ENCODE measurements at regions not wholly inside any gene's neighbourhood (a gene's known extent, or its start where the extent isn't known, plus 50 kb on each side); places are given as distances from the start of the nearest gene placed in this dataset.

GRCh38 chr4:14925471-14925870, 76.8 kb upstream of the CPEB2 start:
- TF ChIP-seq EZH2phosphoT487 (IDR thresholded peaks at IDR 0.05; ENCODE audit: borderline replicate concordance, low read length), result no peak
- TF ChIP-seq, protein P1, sequence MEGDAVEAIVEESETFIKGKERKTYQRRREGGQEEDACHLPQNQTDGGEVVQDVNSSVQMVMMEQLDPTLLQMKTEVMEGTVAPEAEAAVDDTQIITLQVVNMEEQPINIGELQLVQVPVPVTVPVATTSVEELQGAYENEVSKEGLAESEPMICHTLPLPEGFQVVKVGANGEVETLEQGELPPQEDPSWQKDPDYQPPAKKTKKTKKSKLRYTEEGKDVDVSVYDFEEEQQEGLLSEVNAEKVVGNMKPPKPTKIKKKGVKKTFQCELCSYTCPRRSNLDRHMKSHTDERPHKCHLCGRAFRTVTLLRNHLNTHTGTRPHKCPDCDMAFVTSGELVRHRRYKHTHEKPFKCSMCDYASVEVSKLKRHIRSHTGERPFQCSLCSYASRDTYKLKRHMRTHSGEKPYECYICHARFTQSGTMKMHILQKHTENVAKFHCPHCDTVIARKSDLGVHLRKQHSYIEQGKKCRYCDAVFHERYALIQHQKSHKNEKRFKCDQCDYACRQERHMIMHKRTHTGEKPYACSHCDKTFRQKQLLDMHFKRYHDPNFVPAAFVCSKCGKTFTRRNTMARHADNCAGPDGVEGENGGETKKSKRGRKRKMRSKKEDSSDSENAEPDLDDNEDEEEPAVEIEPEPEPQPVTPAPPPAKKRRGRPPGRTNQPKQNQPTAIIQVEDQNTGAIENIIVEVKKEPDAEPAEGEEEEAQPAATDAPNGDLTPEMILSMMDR (IDR thresholded peaks at IDR 0.05; ENCODE audit: low read depth, low read length, poor library complexity, severe bottlenecking), result no peak
- no peaks in the 10 kb centered on the region for H3F3A ChIP-seq (ENCODE audit: control insufficient read depth, insufficient read depth)
- H3K4me1 ChIP-seq (ENCODE audit: control insufficient read depth, low read length), result no peaks in the 10 kb centered on the region
- no peaks in the 10 kb centered on the region for H3K9me3 ChIP-seq (ENCODE audit: control insufficient read depth, insufficient read depth, low read length)
- H3K27ac ChIP-seq (ENCODE audit: low read depth, low read length), result no peak overlapping the region
- H4K20me1 ChIP-seq (ENCODE audit: control insufficient read depth, insufficient read depth, low read depth, low read length), result no peaks in the 10 kb centered on the region
- no peaks in the 10 kb centered on the region for H3K27me3 ChIP-seq (ENCODE audit: control insufficient read depth, low read length)
- no peaks in the 10 kb centered on the region for H3K79me2 ChIP-seq (ENCODE audit: control insufficient read depth, low read length)
- no peak overlapping the region for H3K4me2 ChIP-seq (ENCODE audit: low read length)
- no peaks in the 10 kb centered on the region for H3K36me3 ChIP-seq (ENCODE audit: control insufficient read depth, low read length)
- no peak overlapping the region for H3K4me3 ChIP-seq (ENCODE audit: low read length)
- H3K9me2 ChIP-seq (replicated peaks; ENCODE audit: control insufficient read depth, low read length), result no peaks in the 10 kb centered on the region

DNA sequence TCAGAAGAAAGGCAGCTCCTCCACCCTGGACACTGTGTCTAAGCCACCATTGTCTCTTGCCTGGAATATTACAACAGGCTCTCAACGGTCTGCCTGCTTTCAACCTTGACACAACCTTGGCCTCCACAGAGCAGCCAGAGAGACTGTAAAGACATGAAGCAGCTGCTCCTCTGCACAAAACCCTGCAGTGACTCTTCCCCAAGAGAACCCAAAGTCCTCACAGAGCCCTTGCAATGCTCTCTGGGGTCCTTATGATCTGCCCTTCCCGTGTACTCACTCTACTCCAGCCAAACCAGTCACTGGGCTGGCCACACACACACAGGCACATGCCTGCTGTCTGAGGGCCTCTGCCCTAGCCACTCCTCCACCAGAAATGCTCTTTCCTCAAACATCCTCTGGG, 75.9 kb upstream of the CPEB2 start:
- Histone ChIP-seq H3K4me2 (ENCODE audit: low read length) (no peak overlapping the region), H3K4me3 (ENCODE audit: low read length) (no peak overlapping the region), H3K27ac (ENCODE audit: low read depth, low read length) (no peak overlapping the region), H3K9me3 (ENCODE audit: control insufficient read depth, insufficient read depth, low read length) (no peaks in the 10 kb centered on the region), H3K9me2 (replicated peaks; ENCODE audit: control insufficient read depth, low read length) (no peaks in the 10 kb centered on the region), H3K27me3 (ENCODE audit: control insufficient read depth, low read length) (no peaks in the 10 kb centered on the region), H3F3A (ENCODE audit: control insufficient read depth, insufficient read depth) (no peaks in the 10 kb centered on the region), H3K4me1 (ENCODE audit: control insufficient read depth, low read length) (no peaks in the 10 kb centered on the region), H3K36me3 (ENCODE audit: control insufficient read depth, low read length) (no peaks in the 10 kb centered on the region), H3K79me2 (ENCODE audit: control insufficient read depth, low read length) (no peaks in the 10 kb centered on the region), H4K20me1 (ENCODE audit: control insufficient read depth, insufficient read depth, low read depth, low read length) (no peaks in the 10 kb centered on the region)
- TF ChIP-seq EZH2phosphoT487 (IDR thresholded peaks at IDR 0.05; ENCODE audit: borderline replicate concordance, low read length), result no peak
- TF ChIP-seq, protein P1 (IDR thresholded peaks at IDR 0.05; ENCODE audit: low read depth, low read length, poor library complexity, severe bottlenecking), result no peak

DNA sequence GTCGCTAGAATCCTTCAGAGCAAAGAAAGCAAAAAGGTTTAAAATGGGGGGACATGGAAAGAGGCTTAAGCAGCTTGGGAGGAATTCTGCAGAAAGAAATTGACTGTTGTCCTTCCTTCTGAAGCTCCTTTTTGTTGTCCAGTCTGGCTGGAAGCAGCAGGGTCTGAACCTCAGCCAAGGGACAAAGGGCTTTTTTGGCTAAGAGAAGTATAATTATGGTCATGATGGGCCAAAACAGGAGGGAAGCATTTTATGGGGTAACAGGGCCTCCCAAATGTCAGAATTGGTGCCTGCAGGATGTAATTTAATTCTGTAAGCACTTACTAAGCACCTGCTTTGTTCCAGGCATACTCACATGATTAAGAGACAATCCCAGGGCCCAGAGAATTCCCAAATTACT, 74.2 kb upstream of the CPEB2 start:
- H3K9me2 ChIP-seq (replicated peaks; ENCODE audit: control insufficient read depth, low read length), result no peaks in the 10 kb centered on the region
- H3K4me1 ChIP-seq (ENCODE audit: control insufficient read depth, low read length), result no peaks in the 10 kb centered on the region
- H3K79me2 ChIP-seq (ENCODE audit: control insufficient read depth, low read length), result no peaks in the 10 kb centered on the region
- H3K4me3 ChIP-seq (ENCODE audit: low read length), result no peak overlapping the region
- H3K4me2 ChIP-seq (ENCODE audit: low read length), result no peak overlapping the region
- no peaks in the 10 kb centered on the region for H3K9me3 ChIP-seq (ENCODE audit: control insufficient read depth, insufficient read depth, low read length)
- H3K27me3 ChIP-seq (ENCODE audit: control insufficient read depth, low read length), result no peaks in the 10 kb centered on the region
- TF ChIP-seq, protein P1 (IDR thresholded peaks at IDR 0.05; ENCODE audit: low read depth, low read length, poor library complexity, severe bottlenecking), result no peak
- TF ChIP-seq EZH2phosphoT487 (IDR thresholded peaks at IDR 0.05; ENCODE audit: borderline replicate concordance, low read length), result no peak
- no peak overlapping the region for H3K27ac ChIP-seq (ENCODE audit: low read depth, low read length)
- H3K36me3 ChIP-seq (ENCODE audit: control insufficient read depth, low read length), result no peaks in the 10 kb centered on the region
- H3F3A ChIP-seq (ENCODE audit: control insufficient read depth, insufficient read depth), result no peaks in the 10 kb centered on the region
- no peaks in the 10 kb centered on the region for H4K20me1 ChIP-seq (ENCODE audit: control insufficient read depth, insufficient read depth, low read depth, low read length)

- no peaks in the 10 kb centered on the region for H3K27me3 ChIP-seq (ENCODE audit: control insufficient read depth, low read length)
- no peaks in the 10 kb centered on the region for H3K36me3 ChIP-seq (ENCODE audit: control insufficient read depth, low read length)
- TF ChIP-seq, protein P1 (IDR thresholded peaks at IDR 0.05; ENCODE audit: low read depth, low read length, poor library complexity, severe bottlenecking), result no peak
- TF ChIP-seq EZH2phosphoT487 (IDR thresholded peaks at IDR 0.05; ENCODE audit: borderline replicate concordance, low read length), result no peak
- no peaks in the 10 kb centered on the region for H3K9me2 ChIP-seq (replicated peaks; ENCODE audit: control insufficient read depth, low read length)
- H3K79me2 ChIP-seq (ENCODE audit: control insufficient read depth, low read length), result no peaks in the 10 kb centered on the region
- no peaks in the 10 kb centered on the region for H4K20me1 ChIP-seq (ENCODE audit: control insufficient read depth, insufficient read depth, low read depth, low read length)
- H3K9me3 ChIP-seq (ENCODE audit: control insufficient read depth, insufficient read depth, low read length), result no peaks in the 10 kb centered on the region
- no peaks in the 10 kb centered on the region for H3K4me1 ChIP-seq (ENCODE audit: control insufficient read depth, low read length)
- no peak overlapping the region for H3K27ac ChIP-seq (ENCODE audit: low read depth, low read length)
- no peaks in the 10 kb centered on the region for H3F3A ChIP-seq (ENCODE audit: control insufficient read depth, insufficient read depth)
- no peak overlapping the region for H3K4me3 ChIP-seq (ENCODE audit: low read length)
- no peak overlapping the region for H3K4me2 ChIP-seq (ENCODE audit: low read length)
These were observed 72.6 kb upstream of the CPEB2 start for GRCh38 chr4:14929669-14930068.

Data from DOHH2 (cell line).